ENCODE measurements at regions not wholly inside any gene's neighbourhood (a gene's known extent, or its start where the extent isn't known, plus 50 kb on each side); places are given as distances from the start of the nearest gene placed in this dataset.

GRCh38 chr7:22618528-22618927, 108.5 kb upstream of the IL6 start:
- H3K4me3 ChIP-seq (ENCODE audit: low read depth, low read length) = no peak overlapping the region
- no peak for DNase-seq (ENCODE audit: low read depth)
- TF ChIP-seq, protein P1, sequence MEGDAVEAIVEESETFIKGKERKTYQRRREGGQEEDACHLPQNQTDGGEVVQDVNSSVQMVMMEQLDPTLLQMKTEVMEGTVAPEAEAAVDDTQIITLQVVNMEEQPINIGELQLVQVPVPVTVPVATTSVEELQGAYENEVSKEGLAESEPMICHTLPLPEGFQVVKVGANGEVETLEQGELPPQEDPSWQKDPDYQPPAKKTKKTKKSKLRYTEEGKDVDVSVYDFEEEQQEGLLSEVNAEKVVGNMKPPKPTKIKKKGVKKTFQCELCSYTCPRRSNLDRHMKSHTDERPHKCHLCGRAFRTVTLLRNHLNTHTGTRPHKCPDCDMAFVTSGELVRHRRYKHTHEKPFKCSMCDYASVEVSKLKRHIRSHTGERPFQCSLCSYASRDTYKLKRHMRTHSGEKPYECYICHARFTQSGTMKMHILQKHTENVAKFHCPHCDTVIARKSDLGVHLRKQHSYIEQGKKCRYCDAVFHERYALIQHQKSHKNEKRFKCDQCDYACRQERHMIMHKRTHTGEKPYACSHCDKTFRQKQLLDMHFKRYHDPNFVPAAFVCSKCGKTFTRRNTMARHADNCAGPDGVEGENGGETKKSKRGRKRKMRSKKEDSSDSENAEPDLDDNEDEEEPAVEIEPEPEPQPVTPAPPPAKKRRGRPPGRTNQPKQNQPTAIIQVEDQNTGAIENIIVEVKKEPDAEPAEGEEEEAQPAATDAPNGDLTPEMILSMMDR (conservative IDR thresholded peaks at IDR 0.05; ENCODE audit: low read depth, low read length) = no peak

- no peak for DNase-seq (ENCODE audit: low read depth)
- TF ChIP-seq, protein P1 (conservative IDR thresholded peaks at IDR 0.05; ENCODE audit: low read depth, low read length) = no peak
- H3K4me3 ChIP-seq (ENCODE audit: low read depth, low read length) = no peak overlapping the region
These were observed 109.8 kb upstream of the IL6 start for GRCh38 chr7:22617166-22617565.

- TF ChIP-seq, protein P1 (conservative IDR thresholded peaks at IDR 0.05; ENCODE audit: low read depth, low read length) = no peak
- DNase-seq (ENCODE audit: low read depth) = no peak
- no peak overlapping the region for H3K4me3 ChIP-seq (ENCODE audit: low read depth, low read length)
These were observed 113.5 kb upstream of the IL6 start for GRCh38 chr7:22613496-22613895.

GRCh38 chr7:22612776-22613175, 112.8 kb upstream of the STEAP1B start:
- H3K4me3 ChIP-seq (ENCODE audit: low read depth, low read length) = no peak overlapping the region
- DNase-seq (ENCODE audit: low read depth) = no peak
- TF ChIP-seq, protein P1 (conservative IDR thresholded peaks at IDR 0.05; ENCODE audit: low read depth, low read length) = no peak

- TF ChIP-seq, protein P1 (conservative IDR thresholded peaks at IDR 0.05; ENCODE audit: low read depth, low read length) = no peak
- H3K4me3 ChIP-seq (ENCODE audit: low read depth, low read length) = no peak overlapping the region
- DNase-seq (ENCODE audit: low read depth) = no peak
These were observed 111.7 kb upstream of the STEAP1B start for GRCh38 chr7:22611758-22612079.

DNA sequence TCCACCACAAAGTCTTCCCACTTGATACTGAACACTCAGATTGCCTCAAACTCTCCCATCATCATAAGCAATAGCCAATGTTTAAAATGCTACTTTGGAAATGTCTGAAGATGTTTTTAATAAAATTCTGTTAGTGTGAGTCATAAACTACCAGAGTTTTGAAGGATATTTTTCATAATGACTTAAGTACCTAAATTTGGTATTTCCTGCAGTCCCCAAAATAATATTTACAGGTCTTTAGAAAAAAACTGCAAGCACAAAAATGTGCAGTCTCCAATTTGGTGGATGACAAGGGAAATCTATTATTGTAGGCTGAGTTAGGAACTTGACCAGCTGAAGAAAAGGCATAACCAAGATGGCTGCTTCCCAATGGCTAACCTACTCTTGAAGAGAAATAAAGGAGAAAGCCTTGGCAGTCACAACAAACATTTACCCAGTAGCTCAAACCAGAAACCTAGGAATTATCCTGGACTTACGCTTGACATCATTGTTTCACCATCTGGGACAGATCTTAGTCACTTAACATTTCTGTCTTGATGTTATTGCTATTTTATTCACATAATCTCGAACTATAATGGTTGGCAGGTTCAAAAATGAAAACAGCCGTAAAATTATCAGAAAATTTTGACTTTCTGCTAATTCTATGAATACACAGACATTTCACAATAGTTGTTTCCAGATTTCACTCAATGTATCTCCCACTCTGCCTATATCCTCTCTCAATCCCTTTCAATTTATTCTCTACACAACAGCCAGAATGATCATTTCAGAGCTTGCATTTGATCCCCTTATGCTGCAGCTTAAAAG, 111.2 kb upstream of the STEAP1B start:
- TF ChIP-seq, protein P1 (conservative IDR thresholded peaks at IDR 0.05; ENCODE audit: low read depth, low read length) = no peak
- no peak overlapping the region for H3K4me3 ChIP-seq (ENCODE audit: low read depth, low read length)
- DNase-seq (ENCODE audit: low read depth) = peak; percentile 61

GRCh38 chr7:22610263-22610662, 110.3 kb upstream of the STEAP1B start:
- DNase-seq (ENCODE audit: low read depth) = no peak
- H3K4me3 ChIP-seq (ENCODE audit: low read depth, low read length) = no peak overlapping the region
- TF ChIP-seq, protein P1 (conservative IDR thresholded peaks at IDR 0.05; ENCODE audit: low read depth, low read length) = no peak
